Panc1 (cell line): ENCODE measurements at regions not wholly inside any gene's neighbourhood (a gene's known extent, or its start where the extent isn't known, plus 50 kb on each side); places are given as distances from the start of the nearest gene placed in this dataset.
A peak's percentile ranks its signal among the peaks of the same experiment; 100 is the strongest.

ENCODE experiments used
- ATAC-seq: fragments of 200-7000 bp; cut with Tn5 transposase; 2 replicates; pipeline ENCODE4 v1.9.1; 2020; ENCODE audit warnings: mild to moderate bottlenecking, moderate library complexity
- BruUV-seq: library from RNA; stranded (reverse); fragments of 400-500 nt; replicated peaks from 2 replicates; lab custom pipeline; 2021; lab: Mats Ljungman, UMichigan
- CTCF ChIA-PET: fragments of 300-600 bp; sonication (Branson Sonifier 250); formaldehyde crosslinking; loops from one replicate; lab custom pipeline; 2022; ENCODE audit warnings: antibody characterized with exemption; lab: Charles Lee
- POLR2A ChIA-PET: fragments of 300-600 bp; sonication (Branson Sonifier 250); formaldehyde crosslinking; loops from one replicate; lab custom pipeline; 2022; ENCODE audit warnings: antibody characterized with exemption; lab: Charles Lee
- DNase-seq: peaks from one replicate; pipeline ENCODE4 v3.0.0-alpha.2; 2010; ENCODE audit warnings: low read depth, low spot score
- H3K27ac ChIP-seq: 2 replicates; pipeline ENCODE4 v1.5.1; 2011; ENCODE audit warnings: mild to moderate bottlenecking, low read length, inconsistent platforms
- H3K27me3 ChIP-seq: fragments of 200-500 bp; sonication (Bioruptor generic); 2 replicates; pipeline ENCODE4 v1.6.0; 2014; ENCODE audit warnings: low read length, inconsistent platforms; ENCODE audit not compliant: control insufficient read depth, insufficient read depth
- H3K36me3 ChIP-seq: fragments of 200-500 bp; sonication (Bioruptor generic); 2 replicates; pipeline ENCODE4 v1.5.1; 2014; ENCODE audit warnings: inconsistent platforms, mild to moderate bottlenecking, low read length, moderate library complexity; ENCODE audit not compliant: control insufficient read depth, insufficient read depth
- H3K4me1 ChIP-seq: 2 replicates; pipeline ENCODE4 v1.5.1; 2011; ENCODE audit warnings: inconsistent platforms, mild to moderate bottlenecking, low read length, moderate library complexity; ENCODE audit not compliant: control insufficient read depth, insufficient read depth
- H3K4me3 ChIP-seq, 2 experiments: 2 replicates each; pipeline ENCODE4 v1.5.1; 2011 to 2012; ENCODE audit warnings: low read depth in 2 of 2, low read length in 2 of 2, mild to moderate bottlenecking in 2 of 2, inconsistent platforms in 1 of 2, moderate library complexity in 1 of 2
- H3K9me3 ChIP-seq: fragments of 200-500 bp; sonication (Bioruptor generic); 2 replicates; pipeline ENCODE4 v1.5.1; 2014; ENCODE audit warnings: low read depth, mild to moderate bottlenecking, inconsistent platforms, low read length, moderate library complexity; ENCODE audit not compliant: control insufficient read depth, insufficient read depth
- POLR2AphosphoS5 ChIP-seq: IDR thresholded peaks from 2 replicates; pipeline ENCODE4 v1.6.1; 2012; ENCODE audit warnings: mild to moderate bottlenecking, low read depth, low read length, moderate library complexity
- SIN3A ChIP-seq: IDR thresholded peaks from 2 replicates; pipeline ENCODE4 v1.6.1; 2012; ENCODE audit warnings: low read depth, mild to moderate bottlenecking, low read length, moderate library complexity, borderline replicate concordance; ENCODE audit not compliant: insufficient read depth
- TCF7L2 ChIP-seq: IDR thresholded peaks from 2 replicates; pipeline ENCODE4 v1.6.1; 2011; ENCODE audit warnings: mild to moderate bottlenecking, low read depth, low read length, inconsistent platforms
- in situ Hi-C: cut with HindIII; loops from 2 replicates; pipeline ENCODE4 v1.10.0; 2016; ENCODE audit warnings: low sequenced_read_pairs, low pct_unique_long_range_greater_than_20kb
- intact Hi-C: fragments of 100-400 bp; cut with micrococcal nuclease; formaldehyde crosslinking; loops from one replicate; pipeline ENCODE4 v1.10.0; 2022; ENCODE audit not compliant: unreplicated experiment
- TF ChIP-seq, protein P1 (sequence below), 2 experiments: IDR thresholded peaks; 2 replicates each; pipeline ENCODE4 v1.6.1; 2011 to 2012; ENCODE audit warnings: low read depth in 2 of 2, control low read depth in 1 of 2, low read length in 1 of 2, mild to moderate bottlenecking in 1 of 2, moderate library complexity in 1 of 2; ENCODE audit not compliant: insufficient read depth in 1 of 2
- TF ChIP-seq, protein P2 (sequence below): fragments of 450-650 bp; IDR thresholded peaks from 2 replicates; pipeline ENCODE4 v1.5.1; 2017; ENCODE audit warnings: mild to moderate bottlenecking

DNA sequence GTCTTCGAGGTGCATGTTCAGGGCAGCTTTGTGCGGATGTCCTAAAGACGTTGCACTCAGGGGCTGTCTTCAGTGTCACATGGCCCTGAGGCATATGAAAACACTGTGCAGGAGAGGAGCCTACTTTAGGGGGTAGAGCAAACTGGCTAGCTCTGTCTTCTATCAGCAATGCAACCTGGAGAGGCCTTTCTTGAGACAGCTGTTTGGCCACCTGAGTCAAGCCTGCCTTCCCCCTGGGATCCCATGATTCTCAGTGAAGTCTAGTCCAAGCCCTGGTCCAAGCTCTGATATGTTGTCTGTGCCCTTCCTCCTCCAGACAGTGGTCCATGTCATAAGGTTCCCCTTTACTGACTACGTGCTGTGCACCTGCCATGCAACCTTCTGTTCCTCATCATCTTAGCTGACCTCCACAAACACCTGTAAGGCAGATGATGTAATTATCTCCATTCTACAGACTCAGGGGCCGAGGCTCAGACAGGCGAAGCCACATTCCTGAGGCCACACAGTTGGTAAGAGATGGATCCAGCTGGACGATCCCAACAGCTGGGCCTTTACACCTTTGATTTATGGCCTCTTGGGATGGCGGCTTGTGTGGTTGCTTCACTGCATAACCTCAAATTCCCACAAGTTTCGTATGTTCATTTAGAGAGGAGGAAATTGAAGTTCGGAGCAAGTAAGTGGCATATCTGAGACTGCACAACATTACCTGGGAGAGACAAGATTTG lies 109.9 kb downstream of the COPS8 start:
- in situ Hi-C loops (no loop called here), intact Hi-C loops (no loop called here)
- POLR2A ChIA-PET = no interaction called here
- ATAC-seq = no peak
- Histone ChIP-seq H3K27ac (peak overlapping the region; percentile 70; the same call in 1 of the 2 replicates), H3K4me1 (peaks cover 24% of the 10 kb centered on the region), H3K27me3 (no peaks in the 10 kb centered on the region), H3K9me3 (no peaks in the 10 kb centered on the region; the same call in 1 of the 2 replicates), H3K4me3 (no peak overlapping the region), H3K36me3 (no peaks in the 10 kb centered on the region)
- CTCF ChIA-PET = no interaction called here
- DNase-seq = no peak
- no TSS peak for BruUV-seq
- TF ChIP-seq SIN3A = no peak
- TF ChIP-seq, protein P1, sequence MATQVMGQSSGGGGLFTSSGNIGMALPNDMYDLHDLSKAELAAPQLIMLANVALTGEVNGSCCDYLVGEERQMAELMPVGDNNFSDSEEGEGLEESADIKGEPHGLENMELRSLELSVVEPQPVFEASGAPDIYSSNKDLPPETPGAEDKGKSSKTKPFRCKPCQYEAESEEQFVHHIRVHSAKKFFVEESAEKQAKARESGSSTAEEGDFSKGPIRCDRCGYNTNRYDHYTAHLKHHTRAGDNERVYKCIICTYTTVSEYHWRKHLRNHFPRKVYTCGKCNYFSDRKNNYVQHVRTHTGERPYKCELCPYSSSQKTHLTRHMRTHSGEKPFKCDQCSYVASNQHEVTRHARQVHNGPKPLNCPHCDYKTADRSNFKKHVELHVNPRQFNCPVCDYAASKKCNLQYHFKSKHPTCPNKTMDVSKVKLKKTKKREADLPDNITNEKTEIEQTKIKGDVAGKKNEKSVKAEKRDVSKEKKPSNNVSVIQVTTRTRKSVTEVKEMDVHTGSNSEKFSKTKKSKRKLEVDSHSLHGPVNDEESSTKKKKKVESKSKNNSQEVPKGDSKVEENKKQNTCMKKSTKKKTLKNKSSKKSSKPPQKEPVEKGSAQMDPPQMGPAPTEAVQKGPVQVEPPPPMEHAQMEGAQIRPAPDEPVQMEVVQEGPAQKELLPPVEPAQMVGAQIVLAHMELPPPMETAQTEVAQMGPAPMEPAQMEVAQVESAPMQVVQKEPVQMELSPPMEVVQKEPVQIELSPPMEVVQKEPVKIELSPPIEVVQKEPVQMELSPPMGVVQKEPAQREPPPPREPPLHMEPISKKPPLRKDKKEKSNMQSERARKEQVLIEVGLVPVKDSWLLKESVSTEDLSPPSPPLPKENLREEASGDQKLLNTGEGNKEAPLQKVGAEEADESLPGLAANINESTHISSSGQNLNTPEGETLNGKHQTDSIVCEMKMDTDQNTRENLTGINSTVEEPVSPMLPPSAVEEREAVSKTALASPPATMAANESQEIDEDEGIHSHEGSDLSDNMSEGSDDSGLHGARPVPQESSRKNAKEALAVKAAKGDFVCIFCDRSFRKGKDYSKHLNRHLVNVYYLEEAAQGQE (IDR thresholded peaks at IDR 0.05; ENCODE audit: insufficient read depth in 1 of 2, low read depth in 2 of 2, low read length in 1 of 2) = no peak
- TF ChIP-seq, protein P2, sequence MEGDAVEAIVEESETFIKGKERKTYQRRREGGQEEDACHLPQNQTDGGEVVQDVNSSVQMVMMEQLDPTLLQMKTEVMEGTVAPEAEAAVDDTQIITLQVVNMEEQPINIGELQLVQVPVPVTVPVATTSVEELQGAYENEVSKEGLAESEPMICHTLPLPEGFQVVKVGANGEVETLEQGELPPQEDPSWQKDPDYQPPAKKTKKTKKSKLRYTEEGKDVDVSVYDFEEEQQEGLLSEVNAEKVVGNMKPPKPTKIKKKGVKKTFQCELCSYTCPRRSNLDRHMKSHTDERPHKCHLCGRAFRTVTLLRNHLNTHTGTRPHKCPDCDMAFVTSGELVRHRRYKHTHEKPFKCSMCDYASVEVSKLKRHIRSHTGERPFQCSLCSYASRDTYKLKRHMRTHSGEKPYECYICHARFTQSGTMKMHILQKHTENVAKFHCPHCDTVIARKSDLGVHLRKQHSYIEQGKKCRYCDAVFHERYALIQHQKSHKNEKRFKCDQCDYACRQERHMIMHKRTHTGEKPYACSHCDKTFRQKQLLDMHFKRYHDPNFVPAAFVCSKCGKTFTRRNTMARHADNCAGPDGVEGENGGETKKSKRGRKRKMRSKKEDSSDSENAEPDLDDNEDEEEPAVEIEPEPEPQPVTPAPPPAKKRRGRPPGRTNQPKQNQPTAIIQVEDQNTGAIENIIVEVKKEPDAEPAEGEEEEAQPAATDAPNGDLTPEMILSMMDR = no peak
- TF ChIP-seq TCF7L2 = no peak
- TF ChIP-seq POLR2AphosphoS5 = no peak

DNA sequence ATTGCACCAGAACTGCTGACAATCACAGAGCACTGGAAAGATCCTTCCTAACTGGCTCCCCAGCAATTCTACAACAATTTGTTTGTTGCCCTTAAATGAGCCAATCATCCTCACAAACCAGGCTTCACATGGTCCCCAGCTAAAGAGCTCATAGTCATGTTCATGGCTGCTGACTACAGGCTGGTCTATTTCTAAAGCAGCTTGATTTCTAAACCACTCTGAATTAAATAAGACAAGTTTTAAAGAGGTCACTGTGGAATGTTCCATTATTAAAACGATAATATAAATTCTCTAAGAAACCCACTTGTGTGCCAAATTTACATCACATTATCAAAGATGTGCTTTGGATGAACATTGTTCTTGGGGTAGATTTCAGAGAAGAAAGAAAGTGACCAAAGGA lies 110.7 kb downstream of the COPS8 start:
- no TSS peak for BruUV-seq
- Histone ChIP-seq H3K4me1 (peaks cover 24% of the 10 kb centered on the region), H3K4me3 (no peak overlapping the region), H3K27me3 (no peaks in the 10 kb centered on the region), H3K36me3 (no peaks in the 10 kb centered on the region), H3K9me3 (no peaks in the 10 kb centered on the region; the same call in 1 of the 2 replicates), H3K27ac (peak overlapping the region; percentile 26)
- in situ Hi-C loops (no loop called here), intact Hi-C loops (no loop called here)
- ChIA-PET POLR2A (interaction anchor here (0.6 kb wide), 1 partner anchor 218 kb away, joined by 3 read pairs; the partner anchor contains the start of gene COL6A3), CTCF (no interaction called here)
- ATAC-seq = no peak
- no peak for DNase-seq
- no peak for TF ChIP-seq SIN3A
- TF ChIP-seq, protein P2 = no peak
